Amygdala (tissue), 56 donors: ENCODE measurements at regions not wholly inside any gene's neighbourhood (a gene's known extent, or its start where the extent isn't known, plus 50 kb on each side); places are given as distances from the start of the nearest gene placed in this dataset.

Source experiments
- DNase-seq, 56 donors: peaks; one replicate each; lab custom pipeline; 2025; lab: John Stamatoyannopoulos, UW

- no peak for DNase-seq
Measured at GRCh38 chr16:85971902-85972638, 73.1 kb downstream of the IRF8 start.

- no peak for DNase-seq
Measured at GRCh38 chr16:85974428-85975375, 75.7 kb downstream of the IRF8 start.

- no peak for DNase-seq
Measured at GRCh38 chr16:85975451-85975981, 76.6 kb downstream of the IRF8 start.

GRCh38 chr16:85978291-85978775, 79.4 kb downstream of the IRF8 start:
- peak in 3 of 56 donors; percentile 16 to 19 (median 18) for DNase-seq

- DNase-seq, result no peak
Measured at GRCh38 chr16:85978976-85979375, 80.0 kb downstream of the IRF8 start.

GRCh38 chr16:85979605-85980004, 80.6 kb downstream of the IRF8 start:
- peak in 2 of 56 donors; percentile 49 to 50 for DNase-seq

- no peak for DNase-seq
Measured at GRCh38 chr16:85980686-85981085, 81.7 kb downstream of the IRF8 start.

- no peak for DNase-seq
Measured at GRCh38 chr16:85981826-85982562, 83.0 kb downstream of the IRF8 start.

GRCh38 chr16:85982563-85982939, 83.6 kb downstream of the IRF8 start:
- peak in 7 of 56 donors; percentile 6 to 38 (median 27) for DNase-seq

- DNase-seq, result no peak
Measured at GRCh38 chr16:85983064-85983463, 84.1 kb downstream of the IRF8 start.

GRCh38 chr16:85983606-85984230, 84.8 kb downstream of the IRF8 start:
- DNase-seq, result peak in 3 of 56 donors; percentile 6 to 18 (median 13)

- no peak for DNase-seq
Measured at GRCh38 chr16:85984231-85984880, 85.4 kb downstream of the IRF8 start.

GRCh38 chr16:85984947-85985451, 86.0 kb downstream of the IRF8 start:
- DNase-seq, result peak in 1 of 56 donors; percentile 9

GRCh38 chr16:85986931-85987749, 88.2 kb downstream of the IRF8 start:
- peak in 1 of 56 donors; percentile 31 for DNase-seq

- no peak for DNase-seq
Measured at GRCh38 chr16:85987750-85988078, 88.8 kb downstream of the IRF8 start.

GRCh38 chr16:85988306-85988705, 89.3 kb downstream of the IRF8 start:
- no peak for DNase-seq

GRCh38 chr16:85988723-85989313, 89.9 kb downstream of the IRF8 start:
- DNase-seq, result no peak

- DNase-seq, result no peak
Measured at GRCh38 chr16:85989376-85989775, 90.4 kb downstream of the IRF8 start.
